ENCODE measurements at regions not wholly inside any gene's neighbourhood (a gene's known extent, or its start where the extent isn't known, plus 50 kb on each side); places are given as distances from the start of the nearest gene placed in this dataset.
"Not testable (repeated sequence)": the region's sequence is repeated elsewhere in the genome, so short reads cannot be mapped to it uniquely, and the experiment has no call there.

DNA sequence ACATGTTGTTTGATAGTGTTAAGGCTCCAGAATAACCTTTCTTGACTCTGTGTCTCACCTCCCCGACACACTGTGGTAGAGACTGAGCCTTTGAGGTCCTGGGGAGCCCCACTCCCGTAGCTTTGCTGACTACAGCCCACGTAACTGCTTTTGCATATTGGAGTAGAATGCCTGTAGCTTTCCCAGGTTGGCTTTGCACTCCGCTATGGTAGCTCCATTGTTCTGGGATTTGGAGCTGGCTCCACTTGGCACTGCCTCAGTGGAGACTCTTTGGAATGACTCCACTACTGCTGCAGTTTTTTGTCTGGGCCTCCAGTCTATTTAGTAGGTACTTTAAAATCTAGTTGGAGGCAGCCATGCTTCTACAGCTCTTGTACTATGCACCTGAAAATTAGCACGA is 56.2 kb upstream of the ANXA1 start:
- H3K27ac ChIP-seq, result no peak overlapping the region
- in situ Hi-C loops (cut with MboI; ENCODE audit: low pct_unique_long_range_greater_than_20kb in 2 of 9, low sequenced_read_pairs in 9 of 9, unreplicated experiment in 9 of 9), result no loop called here
- H3K4me3 ChIP-seq, result no peak overlapping the region
- 0 to 100% (median 100%) methylated on average over 1 to 5 of the region's 5 CpGs; no CpG with 5 or more reads in 3 of the 10 experiments for WGBS, 10 experiments
- ATAC-seq (replicated peaks in 6 of 8), result no peak
- H3K4me1 ChIP-seq (replicated peaks in 1 of 2), result no peaks in the 10 kb centered on the region

DNA sequence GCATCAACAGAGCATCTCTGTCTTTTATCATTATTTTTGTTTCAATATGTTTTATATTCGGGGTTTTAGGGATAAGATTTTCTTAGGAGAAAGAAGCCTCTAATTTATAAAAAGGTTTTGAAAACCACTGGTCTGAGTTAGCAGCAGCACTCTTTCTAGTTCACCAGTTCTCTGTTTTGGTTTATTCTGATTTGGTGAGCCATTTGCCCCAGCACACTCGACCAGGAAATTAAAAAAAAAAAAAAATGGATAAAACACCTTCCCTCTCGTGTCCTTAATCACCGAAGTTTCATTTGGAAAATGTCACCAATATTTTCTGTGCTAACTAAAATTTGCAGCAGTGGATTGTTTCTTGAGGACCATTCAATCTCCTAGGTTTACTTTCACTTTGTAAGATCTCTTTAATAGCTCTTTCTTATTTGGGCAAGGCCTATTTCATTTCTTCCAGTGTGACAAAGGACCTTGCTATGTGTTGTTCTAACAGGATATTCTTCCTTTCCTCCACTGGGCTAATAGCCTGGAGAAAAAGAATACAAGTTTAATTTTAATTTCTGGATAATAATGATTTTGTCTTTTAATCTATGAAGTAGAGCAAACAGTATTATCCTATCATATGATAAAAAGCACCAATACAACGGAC is 57.8 kb upstream of the ANXA1 start:
- in situ Hi-C loops (cut with MboI; ENCODE audit: low pct_unique_long_range_greater_than_20kb in 2 of 9, low sequenced_read_pairs in 9 of 9, unreplicated experiment in 9 of 9), result no loop called here
- ATAC-seq (replicated peaks in 6 of 8), result peak in 2 of 8 experiments; percentile 32 to 33
- H3K27ac ChIP-seq, result no peak overlapping the region
- 28 to 92% (median 78%) methylated on average over 3 to 5 of the region's 5 CpGs for WGBS, 10 experiments
- H3K4me1 ChIP-seq (replicated peaks in 1 of 2), result no peaks in the 10 kb centered on the region
- H3K4me3 ChIP-seq, result no peak overlapping the region

DNA sequence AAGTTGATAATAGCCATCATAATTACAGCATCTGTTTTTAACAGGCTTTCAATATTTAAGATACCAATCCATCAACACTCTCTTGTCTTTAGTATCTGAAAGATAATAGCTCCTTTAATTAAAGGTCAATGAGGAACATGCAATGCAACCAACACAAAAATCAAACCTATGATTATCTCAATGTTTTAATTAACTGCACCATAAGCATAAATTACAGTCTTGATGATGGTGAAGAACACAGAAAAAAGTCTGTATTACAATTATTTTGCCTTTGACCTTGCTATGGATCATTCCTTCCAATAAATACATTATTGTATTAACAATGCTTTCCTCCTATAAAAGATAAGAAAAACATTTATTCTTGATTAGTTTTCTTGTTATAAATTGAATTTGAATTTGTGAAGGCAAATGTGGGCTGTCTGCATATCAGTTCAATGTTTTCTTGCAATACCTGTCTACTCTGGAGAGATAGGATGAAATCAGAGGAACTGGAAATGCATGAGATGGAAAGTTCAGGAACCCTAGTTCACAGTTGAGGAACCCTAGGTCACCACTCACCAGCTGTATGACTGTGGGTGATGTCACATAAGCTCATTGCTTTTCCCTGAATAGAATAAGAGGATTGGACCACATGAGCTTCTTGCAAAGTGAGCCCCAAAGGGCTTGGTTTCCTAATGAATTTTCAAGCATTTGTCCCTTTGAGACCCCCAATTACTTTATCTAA is 58.5 kb upstream of the ANXA1 start:
- no peak overlapping the region for H3K4me3 ChIP-seq
- in situ Hi-C loops (cut with MboI; ENCODE audit: low pct_unique_long_range_greater_than_20kb in 2 of 9, low sequenced_read_pairs in 9 of 9, unreplicated experiment in 9 of 9), result no loop called here
- no peak for ATAC-seq (replicated peaks in 6 of 8)
- H3K27ac ChIP-seq, result no peak overlapping the region
- H3K4me1 ChIP-seq (replicated peaks in 1 of 2), result no peaks in the 10 kb centered on the region

DNA sequence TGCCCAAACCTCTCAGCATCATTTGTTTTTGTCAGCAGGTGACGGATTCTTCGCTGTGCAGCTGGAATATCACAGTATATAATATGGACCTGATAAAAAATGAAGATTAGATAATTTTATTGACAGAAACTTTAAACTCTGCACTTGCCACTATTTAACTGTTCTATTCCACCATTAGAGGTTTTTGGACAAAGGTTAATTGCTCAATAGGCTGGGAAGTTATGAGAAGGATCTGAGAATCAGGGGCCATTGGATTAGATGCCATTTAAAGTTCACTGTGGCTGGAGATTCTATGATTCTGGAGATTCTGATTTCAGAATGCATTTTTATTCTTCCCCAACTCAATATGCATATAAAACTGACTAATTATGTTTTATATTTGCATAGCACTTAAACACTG is 59.8 kb upstream of the ANXA1 start:
- no peak overlapping the region for H3K27ac ChIP-seq
- no peak overlapping the region for H3K4me3 ChIP-seq
- no peaks in the 10 kb centered on the region for H3K4me1 ChIP-seq (replicated peaks in 1 of 2)
- no peak for ATAC-seq (replicated peaks in 6 of 8)
- in situ Hi-C loops (cut with MboI; ENCODE audit: low pct_unique_long_range_greater_than_20kb in 2 of 9, low sequenced_read_pairs in 9 of 9, unreplicated experiment in 9 of 9), result no loop called here
- WGBS, 10 experiments, result 77 to 100% (median 92%) methylated on average over 2 of the region's 2 CpGs; no CpG with 5 or more reads in 2 of the 10 experiments

DNA sequence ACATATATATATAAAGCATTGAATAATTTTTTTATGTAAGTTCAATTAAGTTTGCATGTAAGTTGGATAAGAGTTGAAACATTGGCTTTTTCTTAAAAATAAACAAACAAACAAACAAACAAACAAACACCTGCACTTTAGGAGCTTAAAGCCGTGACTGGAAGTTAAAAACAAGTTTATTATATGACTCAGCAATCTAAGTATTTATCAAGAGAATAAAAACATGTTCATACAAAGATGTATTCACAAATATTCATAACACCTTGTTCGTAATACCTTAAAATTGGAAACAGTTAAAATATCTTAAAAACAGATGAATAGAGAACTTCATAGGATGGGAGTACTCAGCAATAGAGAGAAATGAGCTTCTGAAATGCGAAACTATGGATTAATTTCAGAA is 61.5 kb upstream of the ANXA1 start:
- H3K4me1 ChIP-seq (replicated peaks in 1 of 2), result no peaks in the 10 kb centered on the region
- in situ Hi-C loops (cut with MboI; ENCODE audit: low pct_unique_long_range_greater_than_20kb in 2 of 9, low sequenced_read_pairs in 9 of 9, unreplicated experiment in 9 of 9), result no loop called here
- ATAC-seq (replicated peaks in 6 of 8), result no peak
- H3K27ac ChIP-seq, result no peak overlapping the region
- H3K4me3 ChIP-seq, result no peak overlapping the region
- WGBS, 10 experiments, result 44 to 86% (median 60%) methylated on average over 1 to 3 of the region's 3 CpGs

DNA sequence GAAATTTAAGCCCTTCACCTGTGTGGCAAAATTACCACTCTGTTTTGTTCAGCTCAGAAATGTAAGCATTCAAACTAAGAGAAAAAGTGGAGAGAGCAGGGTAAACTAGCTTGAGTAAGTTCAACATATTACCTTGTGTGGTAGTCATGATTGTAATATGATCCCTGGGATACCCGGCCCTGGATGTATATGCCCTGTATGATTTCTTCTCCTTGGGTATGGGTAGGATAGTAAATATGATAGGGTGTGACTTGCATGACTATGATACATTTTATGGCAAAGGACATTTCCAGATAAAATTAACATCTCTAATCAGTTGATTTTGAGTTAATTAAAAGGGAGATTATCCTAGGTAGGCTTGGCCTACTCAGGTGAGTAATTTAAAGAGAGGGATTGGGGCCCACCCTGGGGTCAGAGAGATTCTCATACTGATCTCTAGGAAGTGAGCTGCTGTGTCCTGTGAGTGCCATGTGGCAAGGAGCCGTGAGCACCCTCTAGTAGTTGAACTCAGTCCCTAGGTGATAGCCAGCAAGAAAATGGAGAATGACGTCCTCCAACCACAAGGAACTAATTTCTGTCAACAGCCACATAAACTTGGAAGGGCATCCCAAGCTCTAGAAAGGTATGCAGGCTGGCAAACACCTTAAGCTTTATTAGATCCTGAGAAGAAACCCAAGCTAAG is 62.2 kb upstream of the ANXA1 start:
- 53 to 100% (median 67%) methylated on average over 1 to 3 of the region's 3 CpGs; no CpG with 5 or more reads in 1 of the 10 experiments for WGBS, 10 experiments
- no peak for ATAC-seq (replicated peaks in 6 of 8)
- in situ Hi-C loops (cut with MboI; ENCODE audit: low pct_unique_long_range_greater_than_20kb in 2 of 9, low sequenced_read_pairs in 9 of 9, unreplicated experiment in 9 of 9), result loop anchor here in 1 of 9 experiments (10.0 kb wide), 1 partner anchor 225 kb away; no protein-coding TSS in a partner anchor

DNA sequence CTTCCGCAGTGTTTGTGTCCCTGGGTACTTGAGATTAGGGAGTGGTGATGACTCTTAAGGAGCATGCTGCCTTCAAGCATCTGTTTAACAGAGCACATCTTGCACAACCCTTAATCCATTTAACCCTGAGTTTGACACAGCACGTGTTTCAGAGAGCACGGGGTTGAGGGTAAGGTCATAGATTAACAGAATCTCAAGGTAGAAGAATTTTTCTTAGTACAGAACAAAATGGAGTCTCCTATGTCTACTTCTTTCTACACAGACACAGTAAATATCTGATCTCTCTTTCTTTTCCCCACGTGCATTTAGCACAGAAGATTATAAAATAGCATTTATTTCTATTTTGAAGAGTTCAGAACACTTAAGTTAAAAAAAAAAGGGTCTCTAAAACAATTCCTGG is 63.8 kb upstream of the ANXA1 start:
- not testable (repeated sequence) for H3K27ac ChIP-seq; ATAC-seq (replicated peaks in 6 of 8); H3K4me1 ChIP-seq (replicated peaks in 1 of 2); H3K4me3 ChIP-seq
- in situ Hi-C loops (cut with MboI; ENCODE audit: low pct_unique_long_range_greater_than_20kb in 2 of 9, low sequenced_read_pairs in 9 of 9, unreplicated experiment in 9 of 9), result loop anchor here in 1 of 9 experiments (10.0 kb wide), 1 partner anchor 223 kb away; no protein-coding TSS in a partner anchor
- 67 to 100% (median 82%) methylated on average over 1 to 3 of the region's 4 CpGs; no CpG with 5 or more reads in 3 of the 10 experiments for WGBS, 10 experiments

More for the DNA sequence above, 62.2 kb upstream of the ANXA1 start:
- Histone ChIP-seq H3K4me1 (replicated peaks in 1 of 2) (no peaks in the 10 kb centered on the region), H3K27ac (no peak overlapping the region), H3K4me3 (no peak overlapping the region)

DNA sequence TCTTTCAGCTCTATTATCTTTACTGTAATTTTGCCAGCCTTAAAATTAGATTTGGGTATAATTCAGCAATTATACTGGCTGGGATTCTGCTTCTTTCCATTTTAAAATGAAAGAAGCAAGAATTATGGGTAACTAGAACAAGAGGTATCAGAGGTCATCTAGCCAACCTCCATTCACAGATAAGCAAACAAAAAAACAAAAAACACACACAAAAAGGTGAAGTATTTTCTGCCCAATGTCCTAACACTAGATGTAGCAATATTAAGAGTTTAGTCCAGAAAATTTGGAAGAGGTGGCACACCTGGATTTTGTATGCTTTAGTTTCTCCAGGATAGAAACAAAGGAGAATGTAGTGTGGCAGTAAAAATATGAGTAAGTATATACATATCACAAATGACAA is 68.1 kb upstream of the ANXA1 start:
- ATAC-seq (replicated peaks in 6 of 8), result no peak
- in situ Hi-C loops (cut with MboI; ENCODE audit: low pct_unique_long_range_greater_than_20kb in 2 of 9, low sequenced_read_pairs in 9 of 9, unreplicated experiment in 9 of 9), result loop anchor here in 1 of 9 experiments (10.0 kb wide), 1 partner anchor 219 kb away; no protein-coding TSS in a partner anchor

DNA sequence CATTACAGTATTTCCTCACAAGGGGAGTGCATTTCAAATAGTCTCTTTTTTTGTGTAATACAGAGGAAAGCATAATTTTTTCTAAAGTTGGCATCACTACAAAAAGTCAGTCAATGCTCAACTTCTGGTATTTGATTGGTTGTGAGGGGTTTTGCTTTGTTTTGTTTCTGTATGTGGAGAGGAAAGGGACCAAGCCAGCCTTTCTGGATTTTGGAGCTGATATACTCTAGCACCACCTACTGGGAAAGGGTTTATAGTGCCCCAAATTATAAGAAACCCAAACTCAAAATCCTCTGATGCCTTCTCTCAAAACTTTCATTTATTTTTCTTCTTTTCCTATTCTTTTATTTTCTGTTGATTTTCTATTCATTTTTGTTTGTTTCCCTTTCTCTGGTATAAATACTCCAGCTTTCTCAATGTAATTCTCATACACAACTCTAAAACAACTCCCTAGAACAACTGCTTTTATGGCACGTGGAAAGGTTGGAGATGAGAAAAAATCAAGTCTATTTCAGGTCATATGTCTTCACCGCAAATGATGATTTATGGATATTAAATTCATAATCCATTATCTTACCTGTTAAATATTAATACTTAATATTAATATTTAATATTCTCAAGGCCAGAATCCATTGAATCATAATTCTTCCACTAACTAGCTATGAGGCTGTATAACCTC is 69.5 kb upstream of the ANXA1 start:
- Histone ChIP-seq H3K4me1 (replicated peaks in 1 of 2) (no peaks in the 10 kb centered on the region), H3K27ac (no peak overlapping the region), H3K4me3 (no peak overlapping the region)
- in situ Hi-C loops (cut with MboI; ENCODE audit: low pct_unique_long_range_greater_than_20kb in 2 of 9, low sequenced_read_pairs in 9 of 9, unreplicated experiment in 9 of 9), result loop anchor here in 1 of 9 experiments (10.0 kb wide), 1 partner anchor 217 kb away; no protein-coding TSS in a partner anchor
- WGBS, 10 experiments, result 53 to 100% (median 88%) methylated on average over 1 to 2 of the region's 2 CpGs; no CpG with 5 or more reads in 1 of the 10 experiments
- ATAC-seq (replicated peaks in 6 of 8), result peak in 3 of 8 experiments; percentile 50 to 60 (median 60)

More for the DNA sequence above, 68.1 kb upstream of the ANXA1 start:
- H3K4me1 ChIP-seq (replicated peaks in 1 of 2), result no peaks in the 10 kb centered on the region
- no peak overlapping the region for H3K4me3 ChIP-seq
- H3K27ac ChIP-seq, result no peak overlapping the region

DNA sequence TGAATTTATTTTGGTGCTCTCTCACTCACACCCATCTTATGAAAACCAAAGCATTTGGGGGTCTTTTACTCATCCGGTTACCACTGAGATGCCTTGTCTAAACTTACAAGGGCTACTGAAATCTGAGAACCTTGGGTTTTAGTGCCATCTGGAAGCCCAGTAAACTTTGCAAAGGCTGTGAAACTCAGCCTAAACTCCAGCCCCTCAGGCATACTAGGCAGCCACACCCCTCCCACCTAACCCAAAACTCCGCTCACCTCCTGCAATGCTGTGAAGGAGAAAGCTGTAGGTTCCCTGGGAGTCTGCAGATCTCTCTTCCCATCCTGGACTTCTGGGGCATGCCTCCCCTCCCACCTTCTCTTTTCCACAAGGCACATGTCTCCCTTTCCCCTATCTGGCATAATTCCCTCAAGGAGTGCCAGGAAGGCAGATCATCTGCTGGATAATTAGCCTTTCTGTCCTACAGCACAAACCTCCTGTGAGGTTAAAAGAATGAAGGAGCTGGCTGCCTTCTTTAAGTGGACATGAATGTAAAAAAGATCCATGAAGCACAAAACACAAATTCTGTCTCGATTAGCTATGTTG is 71.5 kb upstream of the ANXA1 start:
- no peaks in the 10 kb centered on the region for H3K4me1 ChIP-seq (replicated peaks in 1 of 2)
- peak in 1 of 8 experiments; percentile 65 for ATAC-seq (replicated peaks in 6 of 8)
- in situ Hi-C loops (cut with MboI; ENCODE audit: low pct_unique_long_range_greater_than_20kb in 2 of 9, low sequenced_read_pairs in 9 of 9, unreplicated experiment in 9 of 9), result loop anchor here in 1 of 9 experiments (10.0 kb wide), 1 partner anchor 215 kb away; no protein-coding TSS in a partner anchor
- H3K4me3 ChIP-seq, result no peak overlapping the region
- 30 to 100% (median 52%) methylated on average over 1 to 2 of the region's 3 CpGs; no CpG with 5 or more reads in 3 of the 10 experiments for WGBS, 10 experiments
- H3K27ac ChIP-seq, result no peak overlapping the region

DNA sequence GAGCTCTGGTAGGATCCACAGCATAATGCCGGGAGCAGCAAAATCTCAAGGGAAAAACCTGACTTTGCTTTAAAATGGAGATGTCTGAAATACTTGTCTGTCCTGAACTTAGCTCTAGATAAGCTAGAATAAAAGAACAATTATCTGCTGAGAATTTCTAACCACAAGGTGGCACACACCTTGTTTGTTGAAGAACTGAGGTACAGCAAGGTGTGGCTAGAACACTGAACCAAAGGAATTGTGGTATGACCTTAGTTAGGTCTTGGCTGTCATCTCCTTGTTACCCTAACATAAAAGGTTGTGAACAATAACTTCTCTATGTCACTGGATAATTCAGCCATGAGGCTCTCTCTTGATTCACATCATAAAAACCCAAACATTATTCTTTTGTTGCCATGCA is 72.3 kb upstream of the ANXA1 start:
- whole genome bisulfite sequencing, 10 experiments, result 83 to 100% (median 100%) methylated on average over 1 of the region's 1 CpG; no CpG with 5 or more reads in 3 of the 10 experiments
- no peak overlapping the region for H3K27ac ChIP-seq
- no peak overlapping the region for H3K4me3 ChIP-seq
- ATAC-seq (replicated peaks in 6 of 8), result no peak
- in situ Hi-C loops (cut with MboI; ENCODE audit: low pct_unique_long_range_greater_than_20kb in 2 of 9, low sequenced_read_pairs in 9 of 9, unreplicated experiment in 9 of 9), result no loop called here
- H3K4me1 ChIP-seq (replicated peaks in 1 of 2), result no peaks in the 10 kb centered on the region

DNA sequence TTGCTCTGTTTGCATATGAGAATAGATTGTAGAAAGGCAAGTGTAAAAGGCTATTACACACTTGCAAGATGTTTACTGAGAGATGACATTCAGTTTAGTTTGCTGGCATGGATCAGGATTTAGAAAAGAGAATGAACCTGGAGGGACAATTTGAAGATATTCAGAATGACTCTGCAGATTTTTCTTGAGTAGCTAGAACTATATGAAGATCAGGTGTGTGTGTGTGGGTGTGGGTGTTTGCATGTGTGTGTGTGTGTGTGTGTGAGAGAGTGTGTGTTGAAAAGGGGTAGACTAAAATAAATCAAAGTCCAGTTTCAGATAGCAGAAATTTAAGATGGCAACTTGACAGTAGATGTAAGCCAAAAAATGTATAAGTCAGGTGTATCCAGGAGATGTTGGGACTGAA is 74.0 kb upstream of the ANXA1 start:
- in situ Hi-C loops (cut with MboI; ENCODE audit: low pct_unique_long_range_greater_than_20kb in 2 of 9, low sequenced_read_pairs in 9 of 9, unreplicated experiment in 9 of 9), result no loop called here

More for the DNA sequence above, 74.0 kb upstream of the ANXA1 start:
- H3K4me3 ChIP-seq, result no peak overlapping the region
- H3K27ac ChIP-seq, result no peak overlapping the region
- no peak for ATAC-seq (replicated peaks in 6 of 8)
- H3K4me1 ChIP-seq (replicated peaks in 1 of 2), result no peaks in the 10 kb centered on the region

Measured in motor neuron (in vitro differentiated cells).